Fibroblast of skin of right quadriceps (primary cell): ENCODE measurements at regions not wholly inside any gene's neighbourhood (a gene's known extent, or its start where the extent isn't known, plus 50 kb on each side); places are given as distances from the start of the nearest gene placed in this dataset.

ENCODE experiments used
- DNase-seq: peaks from one replicate; pipeline ENCODE4 v3.0.0-alpha.2; 2013

GRCh38 chr4:17168571-17168970 lies 270.1 kb upstream of the LDB2 start:
- peak; percentile 84 for DNase-seq

- no peak for DNase-seq
Measured at GRCh38 chr4:17166954-17167353, 268.5 kb upstream of the LDB2 start.

- peak; percentile 30 for DNase-seq
Measured at GRCh38 chr4:17165286-17165685, 266.8 kb upstream of the LDB2 start.

GRCh38 chr4:17164666-17165065 lies 266.2 kb upstream of the LDB2 start:
- peak; percentile 56 for DNase-seq

- no peak for DNase-seq
Measured at GRCh38 chr4:17163156-17163771, 264.8 kb upstream of the LDB2 start.

- no peak for DNase-seq
Measured at GRCh38 chr4:17157304-17157703, 258.9 kb upstream of the LDB2 start.

GRCh38 chr4:17155486-17155885 lies 257.0 kb upstream of the LDB2 start:
- peak; percentile 40 for DNase-seq

- no peak for DNase-seq
Measured at GRCh38 chr4:17153572-17153971, 255.1 kb upstream of the LDB2 start.

- DNase-seq = peak; percentile 44
Measured at GRCh38 chr4:17152941-17153540, 254.6 kb upstream of the LDB2 start.

GRCh38 chr4:17142232-17142711 lies 243.8 kb upstream of the LDB2 start:
- peak; percentile 100 for DNase-seq

GRCh38 chr4:17138847-17139246 lies 240.4 kb upstream of the LDB2 start:
- no peak for DNase-seq

GRCh38 chr4:17134565-17134964 lies 236.1 kb upstream of the LDB2 start:
- peak; percentile 26 for DNase-seq

GRCh38 chr4:17134100-17134499 lies 235.7 kb upstream of the LDB2 start:
- no peak for DNase-seq

GRCh38 chr4:17132226-17132625 lies 233.8 kb upstream of the LDB2 start:
- DNase-seq = peak; percentile 51

GRCh38 chr4:17128268-17128667 lies 229.8 kb upstream of the LDB2 start:
- peak; percentile 74 for DNase-seq

- no peak for DNase-seq
Measured at GRCh38 chr4:17126321-17126966, 228.0 kb upstream of the LDB2 start.

- no peak for DNase-seq
Measured at GRCh38 chr4:17124767-17125166, 226.3 kb upstream of the LDB2 start.

- DNase-seq = no peak
Measured at GRCh38 chr4:17120761-17121160, 222.3 kb upstream of the LDB2 start.

- DNase-seq = peak; percentile 46
Measured at GRCh38 chr4:17117746-17118145, 219.3 kb upstream of the LDB2 start.

- DNase-seq = no peak
Measured at GRCh38 chr4:17115583-17115982, 217.1 kb upstream of the LDB2 start.

- DNase-seq = no peak
Measured at GRCh38 chr4:17112292-17112659, 213.8 kb upstream of the LDB2 start.

GRCh38 chr4:17109126-17109525 lies 210.7 kb upstream of the LDB2 start:
- peak; percentile 63 for DNase-seq

- DNase-seq = peak; percentile 89
Measured at GRCh38 chr4:17103231-17103630, 204.8 kb upstream of the LDB2 start.

- peak; percentile 53 for DNase-seq
Measured at GRCh38 chr4:17098996-17099395, 200.6 kb upstream of the LDB2 start.
